Fibroblast of skin of left quadriceps (primary cell): ENCODE measurements at regions not wholly inside any gene's neighbourhood (a gene's known extent, or its start where the extent isn't known, plus 50 kb on each side); places are given as distances from the start of the nearest gene placed in this dataset.
"Not testable (repeated sequence)": the region's sequence is repeated elsewhere in the genome, so short reads cannot be mapped to it uniquely, and the experiment has no call there.

Source experiments
- DNase-seq, 2 experiments: peaks; one replicate each; pipeline ENCODE4 v3.0.0-alpha.2; 2013; ENCODE audit warnings: low read depth in 2 of 2

DNA sequence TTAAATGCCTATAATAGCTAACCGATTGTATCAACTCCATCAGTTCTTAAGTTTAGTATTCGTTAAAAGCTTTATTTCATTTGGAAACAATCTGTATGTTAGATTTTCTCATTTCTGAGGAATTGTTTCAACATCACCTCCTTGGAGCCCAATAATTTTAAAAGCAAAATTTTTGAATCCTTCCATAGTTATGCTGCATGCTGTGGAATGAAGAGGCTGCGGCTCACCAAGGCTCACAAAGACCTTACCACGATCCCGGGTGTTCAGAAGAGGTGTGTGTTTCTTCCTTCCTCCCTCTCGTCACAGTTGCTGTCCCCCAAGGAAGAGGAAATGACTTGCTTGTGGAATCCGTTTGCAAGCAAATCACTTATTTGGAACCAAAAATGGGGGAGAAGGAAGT lies 143.8 kb downstream of the FGF1 start:
- no peak for DNase-seq

DNA sequence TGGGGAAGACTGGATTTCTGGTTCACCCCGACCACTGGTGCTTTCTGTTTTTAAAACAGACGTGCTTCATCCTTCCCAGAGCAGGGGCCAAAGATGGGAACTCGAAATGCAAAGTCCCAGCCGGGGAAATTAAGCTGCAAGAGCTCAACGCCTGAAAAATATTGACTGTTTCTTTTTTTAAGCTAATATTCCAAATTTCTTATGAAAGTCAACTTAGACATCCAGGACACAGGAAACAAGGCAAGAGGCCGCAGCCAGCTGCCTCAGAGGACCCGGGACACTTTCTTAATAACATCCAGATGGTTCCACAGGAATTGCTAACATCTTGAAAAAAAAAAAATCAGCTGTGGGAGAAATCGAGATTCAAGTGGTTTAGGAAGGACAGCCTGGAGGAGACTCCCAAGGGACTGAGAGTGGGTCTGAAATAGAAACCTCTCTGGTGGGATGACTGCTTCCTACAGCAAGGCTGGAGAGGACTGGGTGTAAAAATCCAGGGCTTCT lies 144.9 kb downstream of the FGF1 start:
- peak; percentile 83 for DNase-seq

DNA sequence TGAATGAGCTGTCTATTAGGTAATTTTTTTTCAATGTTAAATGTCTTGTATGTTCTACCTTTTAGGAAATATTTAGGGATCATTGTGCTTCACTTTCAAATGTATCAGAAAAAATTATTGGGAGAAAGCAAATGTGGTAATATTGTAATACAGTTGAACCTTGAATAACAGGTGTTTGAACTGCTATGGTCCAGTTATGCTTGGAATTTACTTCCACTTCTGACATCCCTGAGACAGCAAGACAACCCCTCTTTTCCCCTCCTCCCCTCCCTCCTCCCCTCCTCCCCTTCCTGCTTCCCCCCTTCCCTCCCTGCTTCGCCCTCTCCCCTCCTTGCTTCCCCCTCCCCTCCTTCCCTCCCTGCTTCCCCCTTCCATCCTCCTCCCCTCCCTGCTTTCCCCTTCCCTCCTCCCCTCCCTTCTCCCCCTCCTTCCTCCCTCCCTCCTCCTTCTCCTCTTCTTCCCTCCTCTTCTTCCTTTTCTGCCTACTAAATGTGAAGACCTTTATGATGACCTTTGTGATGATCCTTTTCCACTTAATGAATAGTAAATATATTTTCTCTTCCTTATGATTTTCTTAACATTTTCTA lies 146.6 kb downstream of the FGF1 start:
- no peak for DNase-seq

DNA sequence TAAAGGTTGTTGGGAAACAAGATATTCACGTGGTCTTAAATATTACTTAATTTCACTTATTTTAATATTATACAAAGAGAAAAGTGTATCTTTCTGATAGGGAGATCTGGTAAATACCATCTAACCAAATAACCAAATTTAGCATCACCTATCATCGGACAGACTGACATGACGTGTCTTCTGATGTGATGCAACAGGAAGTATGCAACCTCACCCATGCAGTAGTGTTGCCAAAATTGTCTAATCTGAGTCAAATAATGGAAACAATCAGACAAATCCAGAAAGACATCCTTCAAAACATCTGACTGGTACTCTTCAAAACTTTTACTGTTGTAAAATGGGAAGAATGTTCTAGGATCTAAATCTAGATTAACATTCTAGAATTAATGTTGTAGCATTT lies 148.0 kb downstream of the FGF1 start:
- no peak for DNase-seq

DNA sequence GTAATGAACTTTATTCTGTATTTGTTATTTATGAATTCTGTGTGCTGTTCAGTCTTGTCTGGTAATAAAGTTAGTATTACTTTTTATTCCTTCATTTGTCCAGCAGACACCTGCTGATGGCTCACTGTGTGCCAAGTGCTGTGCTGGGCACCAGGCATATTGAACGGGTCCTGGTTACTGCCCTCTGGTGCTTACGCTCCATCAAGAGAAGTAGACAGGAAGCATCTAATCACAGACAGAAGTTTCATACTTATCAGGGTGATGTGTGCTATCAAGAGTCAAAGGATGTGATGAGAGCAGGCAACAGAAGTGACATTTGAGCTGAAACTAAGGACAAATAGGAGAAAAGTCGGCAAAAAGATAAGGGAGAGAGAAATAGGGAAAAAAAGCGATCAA lies 153.1 kb downstream of the FGF1 start:
- no peak for DNase-seq

DNA sequence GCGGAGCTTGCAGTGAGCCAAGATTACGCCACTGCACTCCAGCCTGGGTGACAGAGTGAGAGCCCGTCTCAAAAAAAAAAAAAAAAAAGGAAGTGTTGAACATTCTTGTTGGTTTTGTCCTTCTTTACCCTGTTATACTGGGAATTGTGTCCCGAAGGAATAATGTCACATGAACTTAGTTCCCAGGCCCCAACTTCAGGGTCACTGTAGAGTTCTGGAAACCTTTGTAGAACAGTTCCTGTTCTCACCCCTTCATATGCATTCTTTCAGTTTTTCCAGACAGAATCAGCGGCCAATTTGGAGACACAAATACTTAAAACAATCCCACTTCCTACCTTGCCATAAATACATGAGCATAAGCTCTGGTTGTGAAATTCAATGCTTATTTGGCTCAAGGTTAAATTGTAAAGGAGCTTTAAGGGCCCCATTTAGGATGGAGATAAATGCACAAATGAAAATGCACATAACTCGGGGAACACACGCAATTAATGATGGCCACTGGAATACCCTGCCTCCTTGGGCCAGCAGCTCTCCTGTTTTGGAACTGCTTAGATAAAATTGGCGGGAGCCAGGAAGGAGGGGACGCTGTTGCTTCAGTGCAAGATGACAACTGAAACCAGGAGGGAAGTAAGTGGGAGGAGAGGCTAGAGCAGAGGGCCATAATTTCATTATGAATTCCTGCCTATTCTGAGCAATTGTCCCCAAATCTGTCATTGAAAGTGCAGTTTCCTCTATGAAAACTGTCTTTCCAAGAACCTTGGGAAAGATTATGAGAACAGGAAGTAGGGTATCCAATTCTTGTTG lies 153.7 kb downstream of the FGF1 start:
- DNase-seq, result no peak

DNA sequence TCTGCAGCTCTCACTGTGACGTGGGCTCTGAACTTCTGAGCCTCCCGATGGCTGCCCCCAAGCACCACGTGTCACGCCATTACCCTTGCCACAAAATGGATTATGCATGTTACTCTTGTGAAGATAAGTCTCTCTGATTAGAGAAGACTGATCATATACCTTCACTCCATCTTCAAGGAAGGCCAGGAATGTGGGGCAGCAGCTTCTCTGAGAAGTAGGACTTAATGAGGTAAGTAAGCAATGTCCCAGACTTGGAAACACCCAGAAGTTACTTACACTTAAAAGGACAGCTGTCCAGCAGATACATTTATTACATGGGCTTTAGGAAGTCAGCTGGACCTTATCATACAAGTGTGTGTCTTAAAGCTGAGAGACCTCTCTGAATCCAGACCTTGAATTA lies 155.0 kb downstream of the FGF1 start:
- DNase-seq, result no peak

DNA sequence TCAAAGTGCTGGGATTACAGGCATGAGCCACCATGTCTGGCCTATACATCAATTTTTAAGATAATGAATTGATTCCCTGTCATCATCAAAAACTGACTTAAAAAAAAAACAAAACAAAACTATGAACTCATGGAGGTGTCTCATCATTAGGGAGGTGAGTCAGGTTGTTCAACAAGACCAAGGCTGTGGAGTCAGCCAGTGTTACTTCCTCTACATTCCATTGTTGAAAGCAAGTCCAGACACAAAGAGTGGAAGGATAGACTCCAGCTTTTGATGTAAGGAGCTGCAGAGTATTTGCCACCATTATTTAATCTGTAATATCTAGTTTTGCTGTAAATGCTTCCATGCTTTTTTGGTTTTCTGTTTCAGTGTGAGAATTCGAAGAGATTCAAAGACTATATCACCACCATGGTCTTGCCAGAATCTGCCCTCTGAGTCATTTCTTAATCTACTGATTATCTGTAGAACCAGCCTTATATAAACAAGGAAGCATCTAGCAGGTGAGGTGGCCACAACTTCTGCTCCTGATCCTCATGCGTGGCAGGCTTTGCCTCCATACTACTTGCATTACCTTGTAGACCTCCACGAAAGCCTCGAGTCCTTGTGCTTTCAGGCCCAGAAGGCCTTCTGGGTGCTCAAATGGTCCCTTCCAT lies 156.1 kb downstream of the FGF1 start:
- no peak for DNase-seq

DNA sequence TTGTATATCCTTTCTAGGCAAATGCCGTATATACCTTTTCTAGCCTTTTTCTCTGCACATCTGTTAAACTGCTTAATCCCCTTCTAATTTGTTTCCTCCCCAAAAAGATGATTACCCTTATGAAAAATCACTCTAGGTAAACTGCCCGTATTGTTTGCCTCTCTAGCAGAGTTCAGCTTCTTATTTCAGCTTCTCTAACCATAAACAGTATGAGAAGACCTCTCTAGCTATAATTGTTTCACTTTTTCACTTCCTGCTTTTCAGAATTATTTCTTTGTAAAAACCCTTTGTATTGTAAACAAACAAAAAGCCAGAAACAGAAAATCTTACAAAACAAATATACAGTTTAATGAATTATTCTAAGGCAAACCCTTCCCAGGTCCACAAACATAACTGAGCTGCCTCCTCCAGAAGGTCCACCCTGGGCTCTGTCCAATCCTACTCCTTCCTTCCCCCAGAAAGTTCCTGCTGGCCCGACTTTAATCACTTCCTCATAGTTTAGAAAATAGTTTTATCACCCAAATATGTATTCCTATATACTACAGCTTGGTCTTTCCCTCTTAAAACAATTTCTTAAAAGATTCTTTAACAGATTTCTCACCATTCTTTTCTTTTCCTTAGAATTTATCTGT lies 158.1 kb downstream of the FGF1 start:
- DNase-seq, result no peak

DNA sequence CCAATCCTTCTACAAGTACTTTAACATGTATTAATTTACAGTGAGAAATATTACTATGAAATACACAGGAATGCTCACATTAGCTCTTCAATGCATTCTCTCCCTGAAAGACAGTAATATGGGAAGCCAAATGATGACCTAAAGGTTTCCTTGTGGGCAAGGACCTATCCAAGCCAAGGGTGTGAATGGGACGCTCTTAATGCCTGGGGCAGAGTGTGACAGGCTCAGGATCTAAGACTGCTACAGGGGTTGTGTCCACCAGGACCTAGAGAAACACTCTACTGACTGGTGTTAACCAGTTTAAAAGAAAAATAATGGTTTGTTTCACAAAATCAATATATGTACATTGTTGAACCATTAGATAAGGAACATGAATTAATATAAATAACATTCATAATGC lies 158.7 kb downstream of the FGF1 start:
- no peak for DNase-seq

DNA sequence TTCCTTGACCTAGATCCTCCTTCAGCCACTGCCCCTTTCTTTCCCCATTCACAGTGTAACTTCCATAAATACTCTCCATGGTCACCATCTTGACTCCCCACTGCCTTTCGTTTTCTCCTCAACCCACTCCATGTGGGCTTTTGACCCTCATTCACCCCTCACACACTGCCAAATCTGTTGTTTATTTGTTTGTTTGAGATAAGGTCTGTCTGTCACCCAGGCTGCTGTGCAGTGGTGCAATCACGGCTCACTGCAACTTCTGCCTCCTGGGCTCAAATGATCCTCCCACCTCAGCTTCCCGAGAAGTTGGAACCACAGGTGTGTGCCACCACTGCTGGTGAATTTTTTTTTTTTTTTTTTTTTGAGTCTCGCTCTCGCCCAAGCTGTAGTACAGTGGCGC lies 162.9 kb downstream of the FGF1 start:
- DNase-seq, result no peak

DNA sequence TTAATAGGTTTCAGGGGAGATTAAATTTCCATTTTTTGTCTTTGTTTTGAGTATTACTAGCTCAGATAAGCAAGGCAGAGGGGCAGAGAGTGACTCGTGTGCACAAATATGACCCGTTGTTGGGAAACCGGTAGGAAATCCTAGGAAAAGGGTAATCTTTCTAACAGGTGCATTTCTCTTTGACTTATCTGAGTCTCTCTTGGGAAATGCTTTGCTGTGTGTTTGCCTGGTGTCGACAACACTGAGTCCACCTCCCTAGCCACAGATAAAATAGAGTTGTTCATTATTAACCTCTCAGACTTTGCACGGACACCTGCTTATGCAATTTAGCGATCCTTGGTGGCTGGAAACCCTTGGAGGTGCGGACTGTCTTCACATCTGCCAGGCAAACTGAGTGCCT lies 164.2 kb downstream of the FGF1 start:
- DNase-seq, result no peak

DNA sequence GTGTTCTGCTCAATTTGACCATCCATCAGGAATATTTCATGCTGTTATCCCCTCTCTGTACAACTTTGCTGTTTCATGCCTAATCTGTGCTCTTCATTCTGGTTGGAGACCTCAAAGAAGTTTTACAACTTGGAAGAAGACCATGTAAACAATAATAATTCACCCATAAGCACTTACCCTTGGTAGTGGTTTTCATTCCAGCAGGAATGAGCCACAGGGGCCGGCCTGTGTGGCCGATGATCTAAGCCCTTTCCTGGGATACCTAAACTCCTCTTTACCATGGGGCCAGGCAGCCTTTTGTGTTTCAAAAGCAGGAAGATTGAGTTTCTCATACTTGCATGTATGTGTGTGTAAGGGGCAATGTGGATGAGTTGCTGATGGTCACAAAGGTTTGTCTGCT lies 165.0 kb downstream of the FGF1 start:
- no peak for DNase-seq

DNA sequence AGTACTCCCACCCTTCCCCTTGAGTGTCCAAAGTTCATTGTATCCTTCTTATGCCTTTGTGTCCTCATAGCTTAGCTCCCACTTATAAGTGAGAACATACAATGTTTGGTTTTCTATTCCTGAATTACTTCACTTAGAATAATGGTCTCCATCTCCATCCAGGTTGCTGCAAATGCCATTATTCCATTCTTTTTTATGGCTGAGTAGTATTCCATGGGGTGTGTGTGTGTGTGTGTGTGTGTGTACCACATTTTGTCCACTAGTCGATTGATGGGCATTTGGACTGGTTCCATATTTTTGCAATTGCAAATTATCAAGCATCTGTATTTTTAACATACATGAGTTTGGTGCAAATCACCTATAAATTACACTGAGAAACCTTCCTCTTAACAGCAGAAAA lies 166.0 kb downstream of the FGF1 start:
- not testable (repeated sequence) for DNase-seq

DNA sequence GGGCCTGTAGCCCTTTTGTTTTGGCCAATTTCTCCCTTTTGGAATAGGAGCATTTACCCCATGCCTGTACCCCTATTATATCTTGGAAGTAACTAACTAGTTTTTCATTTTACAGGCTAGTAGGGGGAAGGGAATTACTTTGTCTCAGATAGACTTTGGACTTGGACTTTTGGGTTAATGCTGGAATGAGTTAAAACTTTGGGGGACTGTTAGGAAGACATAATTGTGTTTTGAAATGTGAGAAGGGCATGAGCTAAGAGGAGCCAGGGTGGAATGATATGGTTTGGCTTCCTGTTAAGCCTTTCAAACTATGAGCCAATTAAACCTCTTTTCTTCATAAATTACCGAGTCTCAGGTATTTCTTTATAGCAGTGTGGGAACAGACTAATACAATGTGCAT lies 168.1 kb downstream of the FGF1 start:
- DNase-seq, result no peak

DNA sequence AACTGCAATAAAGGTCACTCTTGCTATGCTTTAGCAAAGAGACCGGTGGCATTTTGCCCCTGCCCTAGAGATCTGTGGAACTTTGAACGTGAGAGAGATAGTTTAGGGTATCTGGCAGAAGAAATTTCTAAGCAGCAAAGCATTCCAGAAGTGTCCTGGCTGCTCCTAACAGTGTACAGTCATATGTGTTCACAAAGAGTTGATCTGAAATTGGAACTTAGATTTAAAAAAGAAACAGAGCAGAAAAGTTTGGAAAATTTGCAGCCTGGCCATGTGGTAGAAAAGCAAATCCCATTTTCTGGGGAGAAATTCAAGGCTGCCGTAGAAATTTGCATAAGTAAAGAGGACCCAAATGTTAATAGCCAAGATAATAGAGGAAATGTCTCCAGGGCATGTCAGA lies 169.2 kb downstream of the FGF1 start:
- no peak for DNase-seq

DNA sequence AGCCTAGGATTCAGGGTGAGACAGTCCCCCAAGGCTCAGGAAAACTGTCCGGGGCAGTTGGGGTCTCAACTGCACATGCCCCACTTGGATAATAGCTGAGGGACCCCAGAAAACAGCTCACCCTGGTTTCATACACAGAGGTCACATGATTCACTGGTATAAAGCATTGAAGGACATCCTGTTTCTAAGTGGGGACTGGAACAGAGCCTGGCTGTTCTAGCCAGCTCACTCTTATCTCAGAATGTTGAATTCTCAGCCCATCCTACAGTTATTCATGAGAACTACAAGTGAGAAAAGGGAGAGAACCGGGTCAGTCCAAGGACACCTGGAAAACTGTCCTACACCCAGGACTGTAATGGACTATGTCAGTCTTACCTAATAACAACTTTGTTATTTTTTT lies 170.9 kb downstream of the FGF1 start:
- no peak for DNase-seq

DNA sequence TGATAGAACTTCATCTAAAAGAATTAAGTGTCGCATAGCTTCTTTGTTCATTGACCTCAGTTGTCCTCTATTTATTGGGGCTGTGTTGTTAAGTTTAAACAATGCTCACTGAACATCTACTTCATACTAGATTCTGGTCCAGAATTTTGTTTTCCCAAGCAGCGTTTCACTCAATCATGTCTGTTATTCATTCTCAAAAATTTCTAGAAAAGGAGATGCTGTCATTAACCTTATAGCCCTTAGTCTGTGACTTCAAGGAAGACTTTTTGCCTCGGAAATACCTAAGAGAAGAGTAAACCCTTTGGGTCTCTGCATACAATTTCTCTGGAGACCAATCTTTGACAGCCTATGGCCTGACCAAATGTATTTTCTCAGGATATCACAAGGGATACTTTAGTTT lies 171.7 kb downstream of the FGF1 start:
- no peak for DNase-seq

DNA sequence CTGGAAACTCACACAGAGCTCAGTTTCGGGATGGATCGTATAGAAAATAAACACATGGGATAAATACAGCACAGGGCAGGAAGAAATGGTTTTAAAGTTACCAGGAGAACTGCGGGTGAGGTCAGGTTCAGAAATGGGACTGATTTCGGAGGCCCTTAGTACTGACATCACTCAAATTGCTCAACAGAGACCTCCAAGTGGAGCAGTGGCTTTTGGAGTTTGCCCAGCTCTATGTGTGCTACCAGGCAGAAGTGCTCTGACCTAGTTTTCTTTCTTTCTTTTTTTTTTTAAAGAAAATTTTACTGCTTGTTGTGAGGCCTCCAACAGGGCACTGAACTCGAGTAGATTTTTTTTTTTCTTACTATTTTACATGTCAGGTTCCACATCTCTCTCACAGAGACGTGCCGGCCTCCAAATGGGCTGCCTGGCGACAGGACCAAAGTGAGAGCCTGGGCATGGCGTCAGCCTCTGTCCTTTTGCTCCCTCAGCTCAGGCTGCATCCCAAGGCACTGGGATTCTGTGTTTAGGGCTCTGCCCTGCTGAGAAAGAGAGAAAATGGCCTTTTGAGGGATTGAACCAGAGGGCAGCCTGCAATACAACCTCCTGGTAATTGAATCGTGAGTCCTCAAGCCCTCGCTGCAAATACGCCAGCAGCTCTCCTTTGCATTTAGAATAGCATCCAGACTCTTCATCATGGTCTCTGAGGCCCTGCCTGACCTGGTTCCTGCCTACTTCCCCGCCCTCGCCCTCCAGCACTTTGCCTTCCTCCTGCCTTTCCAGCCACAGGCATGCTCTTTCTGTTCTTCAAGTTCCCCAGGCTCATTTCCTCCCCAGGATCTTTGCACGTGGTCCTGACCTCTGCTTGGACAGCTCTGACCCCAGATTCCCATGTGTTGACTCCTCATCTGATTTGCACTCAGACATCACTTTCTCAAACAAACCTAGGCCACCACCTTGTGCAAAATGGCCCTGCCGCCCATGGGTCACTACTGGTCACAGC lies 173.5 kb downstream of the FGF1 start:
- no peak for DNase-seq

DNA sequence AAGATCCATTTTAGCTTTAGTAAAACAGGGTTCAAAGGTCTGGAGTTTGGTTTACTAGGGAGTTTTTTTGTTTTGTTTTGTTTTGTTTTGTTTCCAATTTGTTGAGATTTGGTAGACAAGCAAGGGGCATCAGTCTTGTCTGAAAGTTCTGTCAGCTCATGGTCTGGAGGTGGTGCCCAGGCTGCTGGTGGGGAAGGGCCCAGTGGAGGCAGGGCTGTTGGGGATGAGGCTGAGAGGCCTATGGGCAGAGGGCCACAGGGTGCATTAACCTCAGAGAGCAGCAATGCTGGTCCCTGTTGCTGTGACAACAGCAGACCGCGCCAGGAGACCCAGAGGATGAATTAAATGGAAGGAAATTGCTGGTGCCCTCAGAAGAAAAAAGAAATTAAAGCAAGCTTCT lies 174.5 kb downstream of the FGF1 start:
- DNase-seq, result no peak

DNA sequence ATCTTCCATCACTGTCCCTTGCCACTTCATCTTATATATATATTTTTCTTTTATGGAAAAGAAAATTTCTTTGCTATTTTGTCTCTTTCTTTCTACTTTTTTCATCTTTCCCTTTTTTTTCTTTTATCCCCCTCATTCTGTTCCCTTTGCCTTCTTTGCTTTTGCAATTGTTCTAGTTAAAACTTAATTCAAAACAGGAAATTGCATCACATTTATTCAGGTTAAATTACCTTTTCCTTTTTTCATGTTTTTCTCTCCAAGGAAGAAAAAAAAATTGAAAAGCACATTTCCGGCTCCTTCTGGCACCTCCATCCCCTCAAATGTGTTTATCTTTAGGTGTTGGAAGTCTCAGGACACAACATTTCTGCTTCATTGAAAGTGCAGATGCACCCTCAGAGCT lies 176.9 kb downstream of the FGF1 start:
- DNase-seq, result no peak
